HEK293 (cell line): ENCODE measurements at regions not wholly inside any gene's neighbourhood (a gene's known extent, or its start where the extent isn't known, plus 50 kb on each side); places are given as distances from the start of the nearest gene placed in this dataset.

Experiments
- CTCF ChIA-PET: fragments of 350-600 bp; formaldehyde crosslinking; extraction: SDS; loops from one replicate; lab custom pipeline; 2021; ENCODE audit warnings: antibody characterized with exemption; lab: Yijun Ruan, JAX
- POLR2A ChIA-PET: fragments of 300-600 bp; formaldehyde crosslinking; extraction: SDS; loops from one replicate; lab custom pipeline; 2020; ENCODE audit warnings: antibody characterized with exemption, inconsistent platforms; lab: Yijun Ruan, JAX
- H3K27ac ChIP-seq: fragments of 200-500 bp; sonication (Bioruptor generic); 2 replicates; pipeline ENCODE4 v1.5.1; 2014; ENCODE audit warnings: low read depth, low read length, control low read depth, inconsistent platforms; ENCODE audit errors: extremely low read depth
- H3K36me3 ChIP-seq, 2 experiments: fragments of 200-500 bp in 1 of 2; sonication (Bioruptor generic) in 1 of 2; 1 replicate in 1 of 2; 2 replicates in 1 of 2; pipeline ENCODE4 v1.5.1; 2014 to 2017; ENCODE audit warnings: inconsistent platforms in 2 of 2, low read length in 2 of 2; ENCODE audit not compliant: control insufficient read depth in 2 of 2, insufficient read depth in 1 of 2
- H3K4me1 ChIP-seq: fragments of 200-500 bp; sonication (Bioruptor generic); 2 replicates; pipeline ENCODE4 v1.5.1; 2014; ENCODE audit warnings: mild to moderate bottlenecking, low read length, inconsistent platforms; ENCODE audit not compliant: control insufficient read depth, insufficient read depth
- H3K4me3 ChIP-seq: 2 replicates; pipeline ENCODE4 v1.5.1; 2011; ENCODE audit warnings: low read depth, mild to moderate bottlenecking, control low read depth, low read length, moderate library complexity
- H3K9me3 ChIP-seq: fragments of 200-500 bp; sonication (Bioruptor generic); 2 replicates; pipeline ENCODE4 v1.5.1; 2014; ENCODE audit warnings: low read depth, low read length, inconsistent platforms; ENCODE audit not compliant: control insufficient read depth, insufficient read depth
- BCL11A ChIP-seq: fragments of 450-650 bp; formaldehyde crosslinking; IDR thresholded peaks from 2 replicates; pipeline ENCODE4 v1.5.1; 2016; ENCODE audit warnings: low read depth, missing biosample characterization, missing genetic modification characterization
- GLIS1 ChIP-seq: fragments of 450-650 bp; formaldehyde crosslinking; IDR thresholded peaks from 2 replicates; pipeline ENCODE4 v1.5.1; 2016; ENCODE audit warnings: missing biosample characterization, missing genetic modification characterization
- HOXA7 ChIP-seq: sonication (generic); formaldehyde crosslinking; IDR thresholded peaks from 2 replicates; pipeline ENCODE4 v1.8.1; 2022; ENCODE audit warnings: missing genetic modification reagents, borderline replicate concordance
- KLF10 ChIP-seq: fragments of 450-650 bp; IDR thresholded peaks from 2 replicates; pipeline ENCODE4 v1.5.1; 2018; ENCODE audit warnings: missing biosample characterization, mild to moderate bottlenecking, missing genetic modification characterization
- KLF9 ChIP-seq: fragments of 450-650 bp; formaldehyde crosslinking; IDR thresholded peaks from 2 replicates; pipeline ENCODE4 v1.5.1; 2016; ENCODE audit warnings: missing biosample characterization, missing genetic modification characterization, low read depth
- MZF1 ChIP-seq: fragments of 450-650 bp; formaldehyde crosslinking; IDR thresholded peaks from 2 replicates; pipeline ENCODE4 v1.5.1; 2017; ENCODE audit warnings: missing biosample characterization, missing genetic modification characterization, borderline replicate concordance
- OVOL3 ChIP-seq: fragments of 450-650 bp; formaldehyde crosslinking; IDR thresholded peaks from 2 replicates; pipeline ENCODE4 v1.5.1; 2016; ENCODE audit warnings: missing biosample characterization, missing genetic modification characterization
- PBX3 ChIP-seq: sonication (generic); formaldehyde crosslinking; IDR thresholded peaks from 2 replicates; pipeline ENCODE4 v1.8.1; 2022; ENCODE audit warnings: mild to moderate bottlenecking, moderate library complexity, missing genetic modification reagents
- SALL2 ChIP-seq: fragments of 450-650 bp; formaldehyde crosslinking; IDR thresholded peaks from 2 replicates; pipeline ENCODE4 v1.5.0; 2017; ENCODE audit warnings: missing biosample characterization, mild to moderate bottlenecking, missing genetic modification characterization, borderline replicate concordance
- SETDB1 ChIP-seq: IDR thresholded peaks from one replicate; pipeline ENCODE4 v1.6.1; 2017; ENCODE audit warnings: mild to moderate bottlenecking, low read length, moderate library complexity, mixed read lengths; ENCODE audit not compliant: insufficient read length
- ZBTB1 ChIP-seq: fragments of 450-650 bp; formaldehyde crosslinking; IDR thresholded peaks from 2 replicates; pipeline ENCODE4 v1.5.1; 2016; ENCODE audit warnings: missing biosample characterization, missing genetic modification characterization
- ZBTB17 ChIP-seq: fragments of 450-650 bp; formaldehyde crosslinking; IDR thresholded peaks from 2 replicates; pipeline ENCODE4 v1.5.1; 2016; ENCODE audit warnings: missing biosample characterization, missing genetic modification characterization
- ZFHX2 ChIP-seq: fragments of 450-650 bp; formaldehyde crosslinking; conservative IDR thresholded peaks from 2 replicates; pipeline ENCODE4 v1.5.1; 2016; ENCODE audit warnings: missing biosample characterization, missing genetic modification characterization
- ZNF2 ChIP-seq: fragments of 450-650 bp; formaldehyde crosslinking; IDR thresholded peaks from 2 replicates; pipeline ENCODE4 v1.5.1; 2016; ENCODE audit warnings: missing biosample characterization, missing genetic modification characterization
- ZNF449 ChIP-seq: fragments of 450-650 bp; formaldehyde crosslinking; IDR thresholded peaks from 2 replicates; pipeline ENCODE4 v1.5.1; 2017; ENCODE audit warnings: missing biosample characterization, mild to moderate bottlenecking, missing genetic modification characterization, moderate library complexity
- ZNF510 ChIP-seq: fragments of 450-650 bp; formaldehyde crosslinking; IDR thresholded peaks from 2 replicates; pipeline ENCODE4 v1.5.1; 2018; ENCODE audit warnings: mild to moderate bottlenecking, missing genetic modification characterization, missing biosample characterization; ENCODE audit not compliant: insufficient replicate concordance
- ZNF548 ChIP-seq: fragments of 450-650 bp; formaldehyde crosslinking; IDR thresholded peaks from 2 replicates; pipeline ENCODE4 v1.5.1; 2016; ENCODE audit warnings: missing biosample characterization, missing genetic modification characterization
- ZNF560 ChIP-seq: fragments of 450-650 bp; formaldehyde crosslinking; IDR thresholded peaks from 2 replicates; pipeline ENCODE4 v1.5.1; 2017; ENCODE audit warnings: missing biosample characterization, missing genetic modification characterization, borderline replicate concordance
- ZNF623 ChIP-seq: fragments of 450-650 bp; formaldehyde crosslinking; IDR thresholded peaks from 2 replicates; pipeline ENCODE4 v1.5.1; 2016; ENCODE audit warnings: missing biosample characterization, missing genetic modification characterization
- ZNF639 ChIP-seq: fragments of 450-650 bp; formaldehyde crosslinking; IDR thresholded peaks from 2 replicates; pipeline ENCODE4 v1.5.1; 2016; ENCODE audit warnings: missing biosample characterization, missing genetic modification characterization
- ZNF768 ChIP-seq: fragments of 450-650 bp; formaldehyde crosslinking; IDR thresholded peaks from 2 replicates; pipeline ENCODE4 v1.5.1; 2018; ENCODE audit warnings: missing biosample characterization, mild to moderate bottlenecking, missing genetic modification characterization
- TF ChIP-seq, protein P1 (sequence below): fragments of 450-650 bp; formaldehyde crosslinking; IDR thresholded peaks from 2 replicates; pipeline ENCODE4 v1.5.1; 2016; ENCODE audit warnings: missing biosample characterization, missing genetic modification characterization
- TF ChIP-seq, protein P2 (sequence below): fragments of 450-650 bp; formaldehyde crosslinking; IDR thresholded peaks from 2 replicates; pipeline ENCODE4 v1.5.1; 2016; ENCODE audit warnings: missing biosample characterization, missing genetic modification characterization

GRCh38 chr3:147497286-147497685 lies 88.1 kb downstream of the ZIC1 start (continued):
- TF ChIP-seq BCL11A (tag by site-specific recombination) (no peak), GLIS1 (tag by site-specific recombination) (no peak)

- no peaks in the 10 kb centered on the region for H3K9me3 ChIP-seq
- no peak overlapping the region for H3K4me3 ChIP-seq
- H3K27ac ChIP-seq = no peak overlapping the region
- no peaks in the 10 kb centered on the region for H3K36me3 ChIP-seq
- no peaks in the 10 kb centered on the region for H3K4me1 ChIP-seq
- ChIA-PET POLR2A (no interaction called here), CTCF (no interaction called here)
- TF ChIP-seq ZNF510 = no peak
- TF ChIP-seq BCL11A (tag by site-specific recombination) = no peak
- TF ChIP-seq OVOL3 = no peak
- TF ChIP-seq PBX3 (CRISPR knock-in tag) = no peak
- TF ChIP-seq ZNF639 (tag by site-specific recombination) = no peak
- no peak for TF ChIP-seq ZNF2 (tag by site-specific recombination)
- no peak for TF ChIP-seq ZNF768 (tag by site-specific recombination)
- TF ChIP-seq ZNF548 = no peak
- no peak for TF ChIP-seq SETDB1
- no peak for TF ChIP-seq ZBTB17
- no peak for TF ChIP-seq ZNF560 (tag by site-specific recombination)
- TF ChIP-seq ZNF623 (tag by site-specific recombination) = no peak
- TF ChIP-seq KLF9 (tag by site-specific recombination) = no peak
- no peak for TF ChIP-seq ZNF449 (tag by site-specific recombination)
- no peak for TF ChIP-seq MZF1 (tag by site-specific recombination)
These were observed 98.6 kb downstream of the ZIC1 start for GRCh38 chr3:147507638-147508286.

GRCh38 chr3:147509448-147509847 lies 100.3 kb downstream of the ZIC1 start:
- Histone ChIP-seq H3K4me1 (no peaks in the 10 kb centered on the region), H3K9me3 (no peaks in the 10 kb centered on the region), H3K27ac (no peak overlapping the region), H3K4me3 (no peak overlapping the region), H3K36me3 (no peaks in the 10 kb centered on the region)
- ChIA-PET CTCF (interaction anchor here (0.6 kb wide), 1 partner anchor 874 kb away, joined by 3 read pairs; no protein-coding TSS in a partner anchor), POLR2A (no interaction called here)
- TF ChIP-seq HOXA7 (no peak), ZNF768 (tag by site-specific recombination) (no peak), ZFHX2 (no peak), ZBTB1 (tag by site-specific recombination) (no peak), KLF10 (tag by site-specific recombination) (no peak), SALL2 (tag by site-specific recombination) (no peak)
- TF ChIP-seq, protein P1, sequence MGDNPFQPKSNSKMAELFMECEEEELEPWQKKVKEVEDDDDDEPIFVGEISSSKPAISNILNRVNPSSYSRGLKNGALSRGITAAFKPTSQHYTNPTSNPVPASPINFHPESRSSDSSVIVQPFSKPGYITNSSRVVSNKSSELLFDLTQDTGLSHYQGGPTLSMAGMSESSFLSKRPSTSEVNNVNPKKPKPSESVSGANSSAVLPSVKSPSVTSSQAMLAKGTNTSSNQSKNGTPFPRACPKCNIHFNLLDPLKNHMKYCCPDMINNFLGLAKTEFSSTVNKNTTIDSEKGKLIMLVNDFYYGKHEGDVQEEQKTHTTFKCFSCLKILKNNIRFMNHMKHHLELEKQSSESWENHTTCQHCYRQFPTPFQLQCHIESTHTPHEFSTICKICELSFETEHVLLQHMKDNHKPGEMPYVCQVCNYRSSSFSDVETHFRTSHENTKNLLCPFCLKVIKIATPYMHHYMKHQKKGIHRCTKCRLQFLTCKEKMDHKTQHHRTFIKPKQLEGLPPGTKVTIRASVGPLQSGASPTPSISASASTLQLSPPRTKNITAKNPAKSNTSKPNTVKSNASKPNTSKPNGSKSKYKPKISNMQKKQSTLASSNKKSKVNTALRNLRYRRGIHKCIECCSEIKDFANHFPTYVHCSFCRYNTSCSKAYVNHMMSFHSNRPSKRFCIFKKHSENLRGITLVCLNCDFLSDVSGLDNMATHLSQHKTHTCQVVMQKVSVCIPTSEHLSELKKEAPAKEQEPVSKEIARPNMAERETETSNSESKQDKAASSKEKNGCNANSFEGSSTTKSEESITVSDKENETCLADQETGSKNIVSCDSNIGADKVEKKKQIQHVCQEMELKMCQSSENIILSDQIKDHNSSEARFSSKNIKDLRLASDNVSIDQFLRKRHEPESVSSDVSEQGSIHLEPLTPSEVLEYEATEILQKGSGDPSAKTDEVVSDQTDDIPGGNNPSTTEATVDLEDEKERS (tag by site-specific recombination) = no peak
- TF ChIP-seq, protein P2, sequence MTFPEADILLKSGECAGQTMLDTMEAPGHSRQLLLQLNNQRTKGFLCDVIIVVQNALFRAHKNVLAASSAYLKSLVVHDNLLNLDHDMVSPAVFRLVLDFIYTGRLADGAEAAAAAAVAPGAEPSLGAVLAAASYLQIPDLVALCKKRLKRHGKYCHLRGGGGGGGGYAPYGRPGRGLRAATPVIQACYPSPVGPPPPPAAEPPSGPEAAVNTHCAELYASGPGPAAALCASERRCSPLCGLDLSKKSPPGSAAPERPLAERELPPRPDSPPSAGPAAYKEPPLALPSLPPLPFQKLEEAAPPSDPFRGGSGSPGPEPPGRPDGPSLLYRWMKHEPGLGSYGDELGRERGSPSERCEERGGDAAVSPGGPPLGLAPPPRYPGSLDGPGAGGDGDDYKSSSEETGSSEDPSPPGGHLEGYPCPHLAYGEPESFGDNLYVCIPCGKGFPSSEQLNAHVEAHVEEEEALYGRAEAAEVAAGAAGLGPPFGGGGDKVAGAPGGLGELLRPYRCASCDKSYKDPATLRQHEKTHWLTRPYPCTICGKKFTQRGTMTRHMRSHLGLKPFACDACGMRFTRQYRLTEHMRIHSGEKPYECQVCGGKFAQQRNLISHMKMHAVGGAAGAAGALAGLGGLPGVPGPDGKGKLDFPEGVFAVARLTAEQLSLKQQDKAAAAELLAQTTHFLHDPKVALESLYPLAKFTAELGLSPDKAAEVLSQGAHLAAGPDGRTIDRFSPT = no peak
